Mesendoderm (in vitro differentiated cells): ENCODE measurements at regions not wholly inside any gene's neighbourhood (a gene's known extent, or its start where the extent isn't known, plus 50 kb on each side); places are given as distances from the start of the nearest gene placed in this dataset.
A peak's percentile ranks its signal among the peaks of the same experiment; 100 is the strongest.

ENCODE experiments used
- DNase-seq: peaks from one replicate; pipeline ENCODE4 v3.0.0; 2013
- H2AK5ac ChIP-seq: 2 replicates; pipeline ENCODE4 v1.6.1; 2013; ENCODE audit warnings: low read length, inconsistent platforms
- H2BK120ac ChIP-seq: 2 replicates; pipeline ENCODE4 v1.6.1; 2013; ENCODE audit warnings: low read depth, mild to moderate bottlenecking, low read length, moderate library complexity, mixed read lengths
- H2BK15ac ChIP-seq: replicated peaks from 2 replicates; pipeline ENCODE4 v1.6.1; 2013; ENCODE audit warnings: low read depth, mild to moderate bottlenecking, moderate library complexity
- H2BK5ac ChIP-seq: 2 replicates; pipeline ENCODE4 v1.6.1; 2013; ENCODE audit warnings: low read length, inconsistent platforms
- H3K18ac ChIP-seq: 2 replicates; pipeline ENCODE4 v1.6.1; 2013; ENCODE audit warnings: mild to moderate bottlenecking, low read length, mixed read lengths
- H3K23ac ChIP-seq: one replicate; pipeline ENCODE4 v1.6.1; 2013; ENCODE audit warnings: low read length
- H3K27ac ChIP-seq: 2 replicates; pipeline ENCODE4 v1.5.1; 2013; ENCODE audit warnings: low read depth, mild to moderate bottlenecking, inconsistent platforms, low read length, moderate library complexity
- H3K27me3 ChIP-seq: 2 replicates; pipeline ENCODE4 v1.6.1; 2013; ENCODE audit warnings: low read length, control low read depth, mild to moderate bottlenecking, inconsistent platforms; ENCODE audit not compliant: insufficient read depth, poor library complexity
- H3K36me3 ChIP-seq: 2 replicates; pipeline ENCODE4 v1.6.1; 2013; ENCODE audit warnings: low read length, inconsistent platforms; ENCODE audit not compliant: control insufficient read depth, insufficient read depth
- H3K4ac ChIP-seq: one replicate; pipeline ENCODE4 v1.6.1; 2013; ENCODE audit warnings: low read depth, mild to moderate bottlenecking, low read length, moderate library complexity
- H3K4me1 ChIP-seq: 2 replicates; pipeline ENCODE4 v1.6.1; 2013; ENCODE audit warnings: low read depth, low read length, inconsistent platforms; ENCODE audit not compliant: control insufficient read depth
- H3K4me2 ChIP-seq: 2 replicates; pipeline ENCODE4 v1.6.1; 2013; ENCODE audit warnings: low read length
- H3K4me3 ChIP-seq: 2 replicates; pipeline ENCODE4 v1.5.1; 2013; ENCODE audit warnings: mild to moderate bottlenecking, low read length
- H3K56ac ChIP-seq: one replicate; pipeline ENCODE4 v1.6.1; 2013; ENCODE audit warnings: low read length
- H3K79me1 ChIP-seq: 2 replicates; pipeline ENCODE4 v1.6.1; 2013; ENCODE audit warnings: low read length, inconsistent platforms
- H3K79me2 ChIP-seq: 2 replicates; pipeline ENCODE4 v1.6.1; 2013; ENCODE audit warnings: mild to moderate bottlenecking, low read length; ENCODE audit not compliant: control insufficient read depth, insufficient read depth
- H3K9ac ChIP-seq: 2 replicates; pipeline ENCODE4 v1.6.1; 2013; ENCODE audit warnings: low read length, inconsistent platforms
- H4K5ac ChIP-seq: one replicate; pipeline ENCODE4 v1.6.1; 2013; ENCODE audit warnings: low read length
- H4K8ac ChIP-seq: one replicate; pipeline ENCODE4 v1.6.1; 2013; ENCODE audit warnings: low read depth, mild to moderate bottlenecking, control low read depth, low read length, moderate library complexity
- WGBS: extraction: QIAGEN DNeasy Blood & Tissue Kit; methylation state at CpG from one replicate; pipeline ENCODE4 v1.1.7; 2013; ENCODE audit warnings: low lambda C conversion rate, missing lambda C conversion rate; ENCODE audit not compliant: insufficient coverage; ENCODE audit errors: extremely low coverage; 5-methylcytosine and 5-hydroxymethylcytosine counted together

DNA sequence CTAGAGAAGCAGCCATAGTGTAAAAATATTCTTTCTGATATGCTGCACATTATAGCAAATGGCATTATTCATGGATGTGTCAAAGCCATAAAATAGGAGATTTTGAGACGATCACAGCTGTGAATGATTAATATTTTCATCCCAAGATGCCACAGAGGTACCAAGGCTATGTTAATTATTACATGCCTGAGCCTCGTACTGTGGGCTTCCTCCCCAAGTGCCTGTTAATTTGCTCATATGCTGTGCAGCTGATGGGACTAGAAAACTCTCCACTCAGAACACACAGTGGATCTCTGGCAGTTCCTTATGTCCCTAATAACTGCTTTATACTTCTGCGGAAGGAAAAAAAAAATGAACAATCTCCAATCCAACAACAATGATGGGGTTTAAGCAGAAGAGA lies 184.9 kb upstream of the TSHZ2 start:
- Histone ChIP-seq H3K79me1 (no peaks in the 10 kb centered on the region), H3K27me3 (no peaks in the 10 kb centered on the region), H3K4ac (no peak overlapping the region), H3K56ac (no peak overlapping the region), H2BK120ac (no peak overlapping the region), H4K8ac (no peak overlapping the region), H3K9ac (no peak overlapping the region), H3K18ac (no peak overlapping the region), H2BK5ac (no peak overlapping the region), H3K23ac (no peak overlapping the region), H2BK15ac (no peak overlapping the region), H3K27ac (no peak overlapping the region), H3K36me3 (no peaks in the 10 kb centered on the region), H4K5ac (no peak overlapping the region), H3K4me3 (no peak overlapping the region), H3K4me1 (no peaks in the 10 kb centered on the region), H2AK5ac (no peak overlapping the region), H3K79me2 (no peaks in the 10 kb centered on the region), H3K4me2 (no peak overlapping the region)
- WGBS, result no CpG with 5 or more reads among the region's 3 CpGs
- no peak for DNase-seq

DNA sequence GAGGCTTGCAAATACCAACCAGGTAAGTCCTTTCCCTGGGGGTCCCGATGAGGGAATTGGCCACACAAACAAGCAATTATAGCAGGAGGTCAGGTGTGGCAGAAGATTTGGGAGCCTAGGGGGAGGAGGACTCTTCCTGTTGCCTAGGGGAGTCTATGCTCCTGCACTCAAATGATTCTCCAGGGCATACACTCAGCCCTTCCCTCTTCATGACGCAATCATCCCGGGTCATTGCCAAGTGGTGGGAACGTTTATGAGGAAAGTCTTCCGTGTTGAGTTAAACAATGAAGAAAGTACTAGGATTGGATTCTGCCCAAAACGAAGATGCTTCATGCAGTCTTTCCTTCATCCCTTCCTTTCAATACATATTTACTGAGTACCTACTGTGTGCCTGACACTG lies 186.5 kb upstream of the TSHZ2 start:
- Histone ChIP-seq H2BK15ac (no peak overlapping the region), H3K4me3 (no peak overlapping the region), H4K5ac (no peak overlapping the region), H3K27me3 (no peaks in the 10 kb centered on the region), H3K27ac (no peak overlapping the region), H2AK5ac (no peak overlapping the region), H3K18ac (no peak overlapping the region), H3K79me1 (no peaks in the 10 kb centered on the region), H2BK5ac (no peak overlapping the region), H3K4me2 (no peak overlapping the region), H4K8ac (no peak overlapping the region), H3K4me1 (no peaks in the 10 kb centered on the region), H3K79me2 (no peaks in the 10 kb centered on the region), H3K4ac (no peak overlapping the region), H3K36me3 (no peaks in the 10 kb centered on the region), H3K56ac (no peak overlapping the region), H3K23ac (no peak overlapping the region), H2BK120ac (no peak overlapping the region), H3K9ac (no peak overlapping the region)
- no peak for DNase-seq
- WGBS, result no CpG with 5 or more reads among the region's 6 CpGs

DNA sequence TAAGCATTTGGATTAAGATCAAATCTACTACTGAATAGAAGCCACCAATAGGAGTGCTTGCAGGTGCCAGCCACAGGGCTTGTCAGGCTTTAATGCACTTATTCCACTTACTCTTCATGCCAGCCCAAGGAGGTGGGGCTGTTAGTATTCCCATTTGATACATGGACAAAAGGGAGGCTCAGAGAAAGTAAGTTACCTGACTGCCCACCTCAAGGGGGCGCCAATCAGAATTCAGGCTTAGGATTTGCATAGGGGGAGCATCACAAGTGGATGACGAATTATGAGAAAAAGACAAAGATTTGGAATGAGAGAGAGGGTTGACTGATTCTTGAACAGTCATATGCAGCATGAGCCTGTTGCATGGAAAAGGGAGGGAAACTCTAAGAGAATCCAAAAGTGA lies 188.4 kb upstream of the TSHZ2 start:
- no peak overlapping the region for H2BK120ac ChIP-seq
- no peak overlapping the region for H2AK5ac ChIP-seq
- whole genome bisulfite sequencing, result no CpG with 5 or more reads among the region's 2 CpGs
- no peak overlapping the region for H3K4me2 ChIP-seq
- no peaks in the 10 kb centered on the region for H3K79me2 ChIP-seq
- H3K79me1 ChIP-seq, result no peaks in the 10 kb centered on the region
- H2BK15ac ChIP-seq, result no peak overlapping the region
- no peak overlapping the region for H4K8ac ChIP-seq
- DNase-seq, result peak; percentile 66
- no peak overlapping the region for H4K5ac ChIP-seq
- no peak overlapping the region for H3K23ac ChIP-seq
- H3K4me3 ChIP-seq, result no peak overlapping the region
- no peaks in the 10 kb centered on the region for H3K36me3 ChIP-seq
- no peak overlapping the region for H3K18ac ChIP-seq
- H2BK5ac ChIP-seq, result no peak overlapping the region
- H3K4ac ChIP-seq, result no peak overlapping the region
- no peak overlapping the region for H3K27ac ChIP-seq
- H3K56ac ChIP-seq, result no peak overlapping the region
- no peak overlapping the region for H3K9ac ChIP-seq
- no peaks in the 10 kb centered on the region for H3K27me3 ChIP-seq
- no peaks in the 10 kb centered on the region for H3K4me1 ChIP-seq

DNA sequence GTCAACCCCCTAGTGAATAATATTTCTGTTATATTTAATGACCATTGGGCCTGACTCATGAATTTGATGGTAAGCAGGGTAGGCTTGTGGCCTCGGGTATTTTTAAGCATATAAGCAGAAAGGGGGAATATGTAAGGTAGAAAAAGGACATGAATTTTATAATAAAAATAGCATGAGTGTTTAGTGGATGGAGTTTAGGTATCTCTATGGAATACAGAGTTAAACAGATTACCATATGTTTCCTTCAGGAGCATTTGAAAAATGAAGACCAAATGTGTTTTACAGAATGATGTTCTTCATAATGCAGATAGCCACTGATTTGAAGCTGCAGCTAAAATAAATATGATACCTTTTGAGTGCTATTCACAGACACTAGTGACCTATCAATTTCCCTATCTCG lies 191.7 kb upstream of the TSHZ2 start:
- no peaks in the 10 kb centered on the region for H3K4me1 ChIP-seq
- no peak for DNase-seq

DNA sequence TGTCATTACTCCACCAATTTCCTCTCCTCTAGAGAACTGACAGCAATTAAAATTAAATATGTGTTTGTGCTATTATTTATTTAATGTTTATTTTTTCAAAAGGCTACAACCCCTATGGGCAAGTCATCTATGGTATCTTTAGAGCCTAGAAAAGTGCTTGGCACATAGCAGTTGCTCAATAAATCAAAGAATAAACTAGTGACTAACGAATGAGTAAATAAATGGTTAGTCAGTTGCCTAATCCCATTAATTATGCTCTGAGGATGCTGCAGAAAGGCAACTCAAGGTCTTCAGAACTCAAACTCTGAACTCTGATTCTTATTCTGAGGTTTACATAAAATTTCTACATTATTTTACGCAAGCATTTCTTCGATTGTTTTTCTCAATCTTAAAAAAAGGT lies 193.0 kb upstream of the TSHZ2 start:
- H2AK5ac ChIP-seq, result no peak overlapping the region
- no peaks in the 10 kb centered on the region for H3K79me1 ChIP-seq
- no peak overlapping the region for H4K8ac ChIP-seq
- no peak overlapping the region for H3K27ac ChIP-seq
- no peak overlapping the region for H3K18ac ChIP-seq
- no peak overlapping the region for H3K4me2 ChIP-seq
- H4K5ac ChIP-seq, result no peak overlapping the region
- no peak for DNase-seq
- no peak overlapping the region for H3K9ac ChIP-seq
- no peak overlapping the region for H3K56ac ChIP-seq
- no peaks in the 10 kb centered on the region for H3K27me3 ChIP-seq
- H2BK15ac ChIP-seq, result no peak overlapping the region
- no peak overlapping the region for H3K23ac ChIP-seq
- H3K36me3 ChIP-seq, result no peaks in the 10 kb centered on the region
- H2BK120ac ChIP-seq, result no peak overlapping the region
- WGBS, result 100% methylated on average over 2 of the region's 3 CpGs
- H3K79me2 ChIP-seq, result no peaks in the 10 kb centered on the region
- H3K4me1 ChIP-seq, result no peaks in the 10 kb centered on the region
- H2BK5ac ChIP-seq, result no peak overlapping the region
- no peak overlapping the region for H3K4me3 ChIP-seq
- H3K4ac ChIP-seq, result no peak overlapping the region

More for the DNA sequence above, 191.7 kb upstream of the TSHZ2 start:
- no peaks in the 10 kb centered on the region for H3K79me2 ChIP-seq
- H3K36me3 ChIP-seq, result no peaks in the 10 kb centered on the region
- H3K56ac ChIP-seq, result no peak overlapping the region
- no peak overlapping the region for H3K4me2 ChIP-seq
- no peak overlapping the region for H4K5ac ChIP-seq
- no peak overlapping the region for H3K18ac ChIP-seq
- no peak overlapping the region for H2AK5ac ChIP-seq
- no peak overlapping the region for H4K8ac ChIP-seq
- no peak overlapping the region for H3K23ac ChIP-seq
- H3K27ac ChIP-seq, result no peak overlapping the region
- H2BK5ac ChIP-seq, result no peak overlapping the region
- H3K4ac ChIP-seq, result no peak overlapping the region
- H3K9ac ChIP-seq, result no peak overlapping the region
- H3K79me1 ChIP-seq, result no peaks in the 10 kb centered on the region
- WGBS, result no CpG with 5 or more reads among the region's 2 CpGs
- no peak overlapping the region for H2BK120ac ChIP-seq
- no peak overlapping the region for H3K4me3 ChIP-seq
- no peak overlapping the region for H2BK15ac ChIP-seq
- no peaks in the 10 kb centered on the region for H3K27me3 ChIP-seq

DNA sequence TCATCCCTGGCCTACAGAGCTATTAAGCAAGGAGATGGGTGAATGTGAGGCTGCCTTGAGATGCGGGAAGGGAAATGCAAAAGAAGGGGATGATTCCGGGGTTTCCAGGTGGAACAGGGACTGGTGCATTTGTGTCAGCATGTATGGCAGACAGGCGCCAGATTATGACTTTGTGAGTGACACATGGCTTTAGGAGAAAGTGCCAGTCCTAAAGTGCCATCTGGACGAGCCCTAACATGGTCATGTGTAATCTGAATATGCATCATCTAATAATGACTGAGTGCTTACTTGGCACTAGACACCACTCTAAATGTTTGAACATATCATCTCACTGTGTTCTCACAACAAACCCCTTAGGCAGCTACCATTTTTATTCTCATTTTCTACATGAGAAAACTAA lies 195.0 kb upstream of the TSHZ2 start:
- no peak overlapping the region for H3K4me3 ChIP-seq
- no peak overlapping the region for H2BK5ac ChIP-seq
- H3K4ac ChIP-seq, result no peak overlapping the region
- no peak overlapping the region for H3K4me2 ChIP-seq
- no peak overlapping the region for H3K56ac ChIP-seq
- H2BK15ac ChIP-seq, result no peak overlapping the region
- H3K9ac ChIP-seq, result no peak overlapping the region
- no peaks in the 10 kb centered on the region for H3K79me2 ChIP-seq
- H3K23ac ChIP-seq, result no peak overlapping the region
- no peaks in the 10 kb centered on the region for H3K27me3 ChIP-seq
- no CpG with 5 or more reads among the region's 4 CpGs for WGBS
- no peak overlapping the region for H2BK120ac ChIP-seq
- H3K4me1 ChIP-seq, result no peaks in the 10 kb centered on the region
- no peak overlapping the region for H4K5ac ChIP-seq
- no peak overlapping the region for H3K27ac ChIP-seq
- H3K36me3 ChIP-seq, result no peaks in the 10 kb centered on the region
- no peak overlapping the region for H3K18ac ChIP-seq
- no peak overlapping the region for H2AK5ac ChIP-seq
- DNase-seq, result no peak
- no peak overlapping the region for H4K8ac ChIP-seq
- no peaks in the 10 kb centered on the region for H3K79me1 ChIP-seq
